DOHH2 (cell line): ENCODE measurements at regions not wholly inside any gene's neighbourhood (a gene's known extent, or its start where the extent isn't known, plus 50 kb on each side); places are given as distances from the start of the nearest gene placed in this dataset.

Source experiments
- EZH2phosphoT487 ChIP-seq: fragments of 200-600 bp; sonication (generic); IDR thresholded peaks from 2 replicates; pipeline ENCODE4 v1.6.1; 2017; ENCODE audit warnings: borderline replicate concordance, mild to moderate bottlenecking, antibody characterized with exemption, low read length, moderate library complexity, mixed read lengths
- TF ChIP-seq, protein P1 (sequence below): fragments of 200-600 bp; sonication (generic); IDR thresholded peaks from one replicate; pipeline ENCODE4 v1.5.1; 2014; ENCODE audit warnings: antibody characterized with exemption, mild to moderate bottlenecking, low read depth, low read length; ENCODE audit not compliant: poor library complexity, severe bottlenecking

DNA sequence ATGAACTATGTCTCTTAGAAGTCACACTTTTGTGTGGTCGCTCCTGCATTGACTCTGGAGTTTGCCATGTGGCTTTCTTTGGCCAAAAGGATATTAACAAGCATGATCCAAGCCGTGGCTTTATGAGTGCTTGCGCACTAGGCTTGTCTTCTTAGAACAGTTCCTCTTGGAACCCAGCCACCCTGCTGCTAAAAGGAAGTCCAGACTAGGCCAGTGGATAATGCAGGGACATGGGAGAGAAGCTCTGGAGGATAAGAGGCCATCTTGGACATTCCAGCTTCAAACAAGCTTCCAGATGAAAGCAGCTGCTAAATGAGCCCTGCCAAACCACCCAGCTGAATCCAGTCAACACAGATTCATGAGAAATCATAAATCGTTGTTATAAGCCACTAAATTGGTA, 346.4 kb downstream of the CDC5L start:
- TF ChIP-seq, protein P1, sequence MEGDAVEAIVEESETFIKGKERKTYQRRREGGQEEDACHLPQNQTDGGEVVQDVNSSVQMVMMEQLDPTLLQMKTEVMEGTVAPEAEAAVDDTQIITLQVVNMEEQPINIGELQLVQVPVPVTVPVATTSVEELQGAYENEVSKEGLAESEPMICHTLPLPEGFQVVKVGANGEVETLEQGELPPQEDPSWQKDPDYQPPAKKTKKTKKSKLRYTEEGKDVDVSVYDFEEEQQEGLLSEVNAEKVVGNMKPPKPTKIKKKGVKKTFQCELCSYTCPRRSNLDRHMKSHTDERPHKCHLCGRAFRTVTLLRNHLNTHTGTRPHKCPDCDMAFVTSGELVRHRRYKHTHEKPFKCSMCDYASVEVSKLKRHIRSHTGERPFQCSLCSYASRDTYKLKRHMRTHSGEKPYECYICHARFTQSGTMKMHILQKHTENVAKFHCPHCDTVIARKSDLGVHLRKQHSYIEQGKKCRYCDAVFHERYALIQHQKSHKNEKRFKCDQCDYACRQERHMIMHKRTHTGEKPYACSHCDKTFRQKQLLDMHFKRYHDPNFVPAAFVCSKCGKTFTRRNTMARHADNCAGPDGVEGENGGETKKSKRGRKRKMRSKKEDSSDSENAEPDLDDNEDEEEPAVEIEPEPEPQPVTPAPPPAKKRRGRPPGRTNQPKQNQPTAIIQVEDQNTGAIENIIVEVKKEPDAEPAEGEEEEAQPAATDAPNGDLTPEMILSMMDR = no peak
- TF ChIP-seq EZH2phosphoT487 = no peak
